GM21360 (cell line): ENCODE measurements at regions not wholly inside any gene's neighbourhood (a gene's known extent, or its start where the extent isn't known, plus 50 kb on each side); places are given as distances from the start of the nearest gene placed in this dataset.

ENCODE experiments used
- ATAC-seq: cut with Tn5 transposase; IDR thresholded peaks from one replicate; pipeline ENCODE4 v1.9.1; 2021; ENCODE audit warnings: mild to moderate bottlenecking, moderate library complexity; ENCODE audit not compliant: unreplicated experiment

GRCh38 chr20:1720845-1721475, 63.4 kb upstream of the SIRPG start:
- ATAC-seq = no peak

GRCh38 chr20:1720226-1720625, 62.6 kb upstream of the SIRPG start:
- no peak for ATAC-seq

- no peak for ATAC-seq
These were observed 61.2 kb upstream of the SIRPG start for GRCh38 chr20:1718604-1719384.

GRCh38 chr20:1712634-1713624, 55.4 kb upstream of the SIRPG start:
- ATAC-seq = no peak

- ATAC-seq = no peak
These were observed 54.4 kb upstream of the SIRPG start for GRCh38 chr20:1711826-1712601.

GRCh38 chr20:1711266-1711665, 53.7 kb upstream of the SIRPG start:
- ATAC-seq = no peak

GRCh38 chr20:1710484-1710883, 52.9 kb upstream of the SIRPG start:
- no peak for ATAC-seq

- no peak for ATAC-seq
These were observed 50.2 kb upstream of the SIRPG start for GRCh38 chr20:1707588-1708449.
